ENCODE measurements at regions not wholly inside any gene's neighbourhood (a gene's known extent, or its start where the extent isn't known, plus 50 kb on each side); places are given as distances from the start of the nearest gene placed in this dataset.

GRCh38 chr1:57770772-57771171 is 346.9 kb upstream of the DAB1 start:
- Histone ChIP-seq H3K27me3 (no peaks in the 10 kb centered on the region), H3K27ac (no peak overlapping the region), H3K4me1 (no peaks in the 10 kb centered on the region), H3K9me3 (no peaks in the 10 kb centered on the region), H3K36me3 (no peaks in the 10 kb centered on the region), H3K4me3 (no peak overlapping the region)
- no peak for DNase-seq (ENCODE audit: low spot score)
- TF ChIP-seq, protein P1, sequence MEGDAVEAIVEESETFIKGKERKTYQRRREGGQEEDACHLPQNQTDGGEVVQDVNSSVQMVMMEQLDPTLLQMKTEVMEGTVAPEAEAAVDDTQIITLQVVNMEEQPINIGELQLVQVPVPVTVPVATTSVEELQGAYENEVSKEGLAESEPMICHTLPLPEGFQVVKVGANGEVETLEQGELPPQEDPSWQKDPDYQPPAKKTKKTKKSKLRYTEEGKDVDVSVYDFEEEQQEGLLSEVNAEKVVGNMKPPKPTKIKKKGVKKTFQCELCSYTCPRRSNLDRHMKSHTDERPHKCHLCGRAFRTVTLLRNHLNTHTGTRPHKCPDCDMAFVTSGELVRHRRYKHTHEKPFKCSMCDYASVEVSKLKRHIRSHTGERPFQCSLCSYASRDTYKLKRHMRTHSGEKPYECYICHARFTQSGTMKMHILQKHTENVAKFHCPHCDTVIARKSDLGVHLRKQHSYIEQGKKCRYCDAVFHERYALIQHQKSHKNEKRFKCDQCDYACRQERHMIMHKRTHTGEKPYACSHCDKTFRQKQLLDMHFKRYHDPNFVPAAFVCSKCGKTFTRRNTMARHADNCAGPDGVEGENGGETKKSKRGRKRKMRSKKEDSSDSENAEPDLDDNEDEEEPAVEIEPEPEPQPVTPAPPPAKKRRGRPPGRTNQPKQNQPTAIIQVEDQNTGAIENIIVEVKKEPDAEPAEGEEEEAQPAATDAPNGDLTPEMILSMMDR (IDR thresholded peaks at IDR 0.05): no peak

DNA sequence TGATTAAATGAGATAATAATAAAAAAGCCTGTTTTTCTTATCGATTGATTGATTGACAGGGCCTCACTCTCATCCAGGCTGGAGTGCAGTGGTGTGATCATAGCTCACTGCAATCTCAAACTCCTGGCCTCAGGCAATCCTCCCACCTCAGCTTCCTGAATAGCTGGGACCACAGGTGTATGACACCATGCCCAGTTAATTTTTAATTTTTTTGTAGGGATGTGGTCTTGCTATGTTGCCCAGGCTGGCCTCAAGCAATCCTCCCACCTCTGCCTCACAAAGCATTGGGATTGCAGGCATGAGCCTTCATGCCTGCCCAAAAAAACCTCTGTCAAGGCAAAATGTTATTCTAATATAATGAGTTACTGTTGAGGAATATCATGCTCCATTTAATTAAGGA is 346.4 kb upstream of the DAB1 start:
- no peaks in the 10 kb centered on the region for H3K36me3 ChIP-seq
- no peak for DNase-seq (ENCODE audit: low spot score)
- H3K27me3 ChIP-seq: no peaks in the 10 kb centered on the region
- H3K4me3 ChIP-seq: no peak overlapping the region
- no peaks in the 10 kb centered on the region for H3K4me1 ChIP-seq
- H3K9me3 ChIP-seq: no peaks in the 10 kb centered on the region
- H3K27ac ChIP-seq: no peak overlapping the region
- TF ChIP-seq, protein P1 (IDR thresholded peaks at IDR 0.05): no peak

GRCh38 chr1:57761628-57762027 is 337.8 kb upstream of the DAB1 start:
- Histone ChIP-seq H3K36me3 (no peaks in the 10 kb centered on the region), H3K27ac (no peak overlapping the region), H3K27me3 (no peaks in the 10 kb centered on the region), H3K9me3 (no peaks in the 10 kb centered on the region), H3K4me3 (no peak overlapping the region), H3K4me1 (no peaks in the 10 kb centered on the region)
- DNase-seq (ENCODE audit: low spot score): no peak
- TF ChIP-seq, protein P1 (IDR thresholded peaks at IDR 0.05): no peak

DNA sequence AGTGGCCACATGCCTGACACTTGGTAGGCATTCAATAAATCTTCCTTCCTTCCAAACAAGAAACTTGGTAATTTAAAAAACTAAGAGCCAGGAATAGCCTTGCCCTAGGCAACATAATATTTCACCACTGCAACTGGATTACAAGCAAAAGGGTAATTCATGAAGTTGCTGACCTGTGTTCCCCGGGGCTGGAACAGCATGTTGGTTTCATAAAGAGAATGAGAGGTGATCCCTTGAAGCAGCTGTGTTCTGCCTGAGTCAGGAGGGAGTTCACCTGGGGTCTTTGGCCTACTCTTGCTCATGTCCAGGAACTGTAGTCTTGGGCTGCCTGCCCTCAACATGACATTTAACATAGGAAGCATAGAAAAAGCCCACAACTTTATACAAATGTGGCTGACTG is 329.0 kb upstream of the DAB1 start:
- TF ChIP-seq, protein P1 (IDR thresholded peaks at IDR 0.05): no peak
- Histone ChIP-seq H3K9me3 (no peaks in the 10 kb centered on the region), H3K27ac (no peak overlapping the region), H3K27me3 (no peaks in the 10 kb centered on the region), H3K36me3 (no peaks in the 10 kb centered on the region), H3K4me3 (no peak overlapping the region), H3K4me1 (no peaks in the 10 kb centered on the region)
- no peak for DNase-seq (ENCODE audit: low spot score)

DNA sequence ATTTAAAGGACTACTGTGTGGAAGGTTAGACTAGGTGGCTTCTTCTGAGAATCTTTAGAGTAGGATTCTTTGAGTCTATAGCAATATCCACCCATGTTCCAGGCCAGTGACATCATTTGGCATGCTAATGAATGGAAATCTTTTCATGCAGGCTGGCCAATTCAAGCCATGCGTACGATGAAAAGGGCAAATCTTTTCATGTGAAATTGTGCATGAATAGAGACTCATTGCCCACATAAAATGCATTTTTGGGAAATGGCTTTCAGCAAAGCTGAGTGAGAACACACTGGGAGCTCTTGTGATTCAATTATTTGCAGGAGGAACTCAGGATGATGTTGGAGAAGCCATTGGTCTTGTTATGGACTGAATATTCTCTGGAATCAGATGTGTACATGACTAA is 324.9 kb upstream of the DAB1 start:
- no peak for DNase-seq (ENCODE audit: low spot score)
- H3K27ac ChIP-seq: no peak overlapping the region
- H3K9me3 ChIP-seq: no peaks in the 10 kb centered on the region
- no peaks in the 10 kb centered on the region for H3K27me3 ChIP-seq
- no peaks in the 10 kb centered on the region for H3K36me3 ChIP-seq
- no peak overlapping the region for H3K4me3 ChIP-seq
- no peaks in the 10 kb centered on the region for H3K4me1 ChIP-seq
- TF ChIP-seq, protein P1 (IDR thresholded peaks at IDR 0.05): no peak

GRCh38 chr1:57747818-57748217 is 324.0 kb upstream of the DAB1 start:
- Histone ChIP-seq H3K9me3 (no peaks in the 10 kb centered on the region), H3K27me3 (no peaks in the 10 kb centered on the region)
- TF ChIP-seq, protein P1 (IDR thresholded peaks at IDR 0.05): no peak

More at GRCh38 chr1:57747818-57748217, 324.0 kb upstream of the DAB1 start:
- Histone ChIP-seq H3K4me1 (no peaks in the 10 kb centered on the region), H3K4me3 (no peak overlapping the region), H3K36me3 (no peaks in the 10 kb centered on the region), H3K27ac (no peak overlapping the region)
- DNase-seq (ENCODE audit: low spot score): no peak

Measured in right atrium auricular region (tissue), 2 donors.